ENCODE measurements at regions not wholly inside any gene's neighbourhood (a gene's known extent, or its start where the extent isn't known, plus 50 kb on each side); places are given as distances from the start of the nearest gene placed in this dataset.

- TF ChIP-seq, protein P1, sequence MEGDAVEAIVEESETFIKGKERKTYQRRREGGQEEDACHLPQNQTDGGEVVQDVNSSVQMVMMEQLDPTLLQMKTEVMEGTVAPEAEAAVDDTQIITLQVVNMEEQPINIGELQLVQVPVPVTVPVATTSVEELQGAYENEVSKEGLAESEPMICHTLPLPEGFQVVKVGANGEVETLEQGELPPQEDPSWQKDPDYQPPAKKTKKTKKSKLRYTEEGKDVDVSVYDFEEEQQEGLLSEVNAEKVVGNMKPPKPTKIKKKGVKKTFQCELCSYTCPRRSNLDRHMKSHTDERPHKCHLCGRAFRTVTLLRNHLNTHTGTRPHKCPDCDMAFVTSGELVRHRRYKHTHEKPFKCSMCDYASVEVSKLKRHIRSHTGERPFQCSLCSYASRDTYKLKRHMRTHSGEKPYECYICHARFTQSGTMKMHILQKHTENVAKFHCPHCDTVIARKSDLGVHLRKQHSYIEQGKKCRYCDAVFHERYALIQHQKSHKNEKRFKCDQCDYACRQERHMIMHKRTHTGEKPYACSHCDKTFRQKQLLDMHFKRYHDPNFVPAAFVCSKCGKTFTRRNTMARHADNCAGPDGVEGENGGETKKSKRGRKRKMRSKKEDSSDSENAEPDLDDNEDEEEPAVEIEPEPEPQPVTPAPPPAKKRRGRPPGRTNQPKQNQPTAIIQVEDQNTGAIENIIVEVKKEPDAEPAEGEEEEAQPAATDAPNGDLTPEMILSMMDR (IDR thresholded peaks at IDR 0.05) = no peak
- no peak for TF ChIP-seq POLR2A (IDR thresholded peaks at IDR 0.05)
Observed at GRCh38 chr16:6038941-6039645, 941.5 kb upstream of the EEF2KMT start.
